KMS-11 (cell line): ENCODE measurements at regions not wholly inside any gene's neighbourhood (a gene's known extent, or its start where the extent isn't known, plus 50 kb on each side); places are given as distances from the start of the nearest gene placed in this dataset.

ENCODE experiments used
- H2AFZ ChIP-seq: fragments of 200-600 bp; sonication (generic); 2 replicates; pipeline ENCODE4 v1.6.1; 2016; ENCODE audit warnings: antibody characterized with exemption, mixed run types, low read depth
- H3K27ac ChIP-seq: fragments of 200-600 bp; sonication (generic); 2 replicates; pipeline ENCODE4 v1.6.1; 2016; ENCODE audit warnings: mild to moderate bottlenecking, mixed run types
- H3K27me3 ChIP-seq: fragments of 200-600 bp; sonication (generic); 2 replicates; pipeline ENCODE4 v1.6.1; 2017; ENCODE audit warnings: mild to moderate bottlenecking, low read depth, mixed run types, moderate library complexity; ENCODE audit not compliant: insufficient read depth
- H3K36me3 ChIP-seq: fragments of 200-600 bp; sonication (generic); 2 replicates; pipeline ENCODE4 v1.6.1; 2017; ENCODE audit warnings: mild to moderate bottlenecking, mixed run types; ENCODE audit not compliant: insufficient read depth
- H3K4me1 ChIP-seq: fragments of 200-600 bp; sonication (generic); 2 replicates; pipeline ENCODE4 v1.6.1; 2016; ENCODE audit warnings: mild to moderate bottlenecking, low read depth, mixed run types; ENCODE audit not compliant: poor library complexity, severe bottlenecking
- H3K4me2 ChIP-seq: fragments of 200-600 bp; sonication (generic); 2 replicates; pipeline ENCODE4 v1.7.0; 2016; ENCODE audit warnings: mild to moderate bottlenecking, mixed run types
- H3K4me3 ChIP-seq: fragments of 200-600 bp; sonication (generic); IDR thresholded peaks from 2 replicates; pipeline ENCODE4 v1.6.1; 2017; ENCODE audit warnings: low read depth, low read length, mixed read lengths; ENCODE audit not compliant: insufficient read depth
- H3K79me2 ChIP-seq: fragments of 200-600 bp; sonication (generic); 2 replicates; pipeline ENCODE4 v1.6.1; 2016; ENCODE audit warnings: low read depth, mixed run types; ENCODE audit not compliant: insufficient read depth
- H3K9ac ChIP-seq: fragments of 200-600 bp; sonication (generic); 2 replicates; pipeline ENCODE4 v1.6.1; 2016; ENCODE audit warnings: mild to moderate bottlenecking, mixed run types
- H4K20me1 ChIP-seq: fragments of 200-600 bp; sonication (generic); 2 replicates; pipeline ENCODE4 v1.6.1; 2016; ENCODE audit warnings: mild to moderate bottlenecking, mixed run types; ENCODE audit not compliant: insufficient read depth
- CTCF ChIP-seq: fragments of 200-600 bp; sonication (generic); conservative IDR thresholded peaks from 2 replicates; pipeline ENCODE4 v1.6.1; 2017; ENCODE audit warnings: low read depth, mild to moderate bottlenecking, antibody characterized with exemption, low read length, moderate library complexity, mixed read lengths

GRCh38 chr5:61600123-61600444 is 268.0 kb downstream of the ZSWIM6 start:
- Histone ChIP-seq H3K9ac (no peak overlapping the region), H2AFZ (no peak overlapping the region), H3K27ac (no peak overlapping the region), H3K79me2 (no peaks in the 10 kb centered on the region), H3K27me3 (no peaks in the 10 kb centered on the region), H4K20me1 (no peaks in the 10 kb centered on the region), H3K36me3 (no peaks in the 10 kb centered on the region), H3K4me1 (no peaks in the 10 kb centered on the region), H3K4me3 (no peak overlapping the region), H3K4me2 (no peak overlapping the region)
- no peak for TF ChIP-seq CTCF

- no peak for TF ChIP-seq CTCF
- Histone ChIP-seq H4K20me1 (no peaks in the 10 kb centered on the region), H2AFZ (no peak overlapping the region), H3K9ac (no peak overlapping the region), H3K27me3 (no peaks in the 10 kb centered on the region), H3K4me2 (no peak overlapping the region), H3K36me3 (no peaks in the 10 kb centered on the region), H3K4me3 (no peak overlapping the region), H3K4me1 (no peaks in the 10 kb centered on the region), H3K79me2 (no peaks in the 10 kb centered on the region), H3K27ac (no peak overlapping the region)
Measured at GRCh38 chr5:61600945-61601511, 269.0 kb downstream of the ZSWIM6 start.

GRCh38 chr5:61603211-61603908 is 271.3 kb downstream of the ZSWIM6 start:
- no peak overlapping the region for H3K4me3 ChIP-seq
- H4K20me1 ChIP-seq, result no peaks in the 10 kb centered on the region
- H3K27ac ChIP-seq, result no peak overlapping the region
- H3K79me2 ChIP-seq, result no peaks in the 10 kb centered on the region
- H2AFZ ChIP-seq, result no peak overlapping the region
- H3K27me3 ChIP-seq, result no peaks in the 10 kb centered on the region
- no peak overlapping the region for H3K9ac ChIP-seq
- no peaks in the 10 kb centered on the region for H3K36me3 ChIP-seq
- H3K4me2 ChIP-seq, result no peak overlapping the region
- no peak for TF ChIP-seq CTCF
- H3K4me1 ChIP-seq, result no peaks in the 10 kb centered on the region

- Histone ChIP-seq H3K4me1 (no peaks in the 10 kb centered on the region), H2AFZ (no peak overlapping the region), H3K79me2 (no peaks in the 10 kb centered on the region), H3K9ac (no peak overlapping the region), H3K4me2 (no peak overlapping the region), H3K4me3 (no peak overlapping the region), H3K36me3 (no peaks in the 10 kb centered on the region), H3K27ac (no peak overlapping the region), H4K20me1 (no peaks in the 10 kb centered on the region), H3K27me3 (no peaks in the 10 kb centered on the region)
- TF ChIP-seq CTCF, result no peak
Measured at GRCh38 chr5:61604076-61605025, 272.3 kb downstream of the ZSWIM6 start.
